H1 (cell line): ENCODE measurements at regions not wholly inside any gene's neighbourhood (a gene's known extent, or its start where the extent isn't known, plus 50 kb on each side); places are given as distances from the start of the nearest gene placed in this dataset.

Source experiments
- CTCF ChIA-PET: fragments of 300-600 bp; sonication (Branson Sonifier 250); formaldehyde crosslinking; loops from one replicate; lab custom pipeline; 2021; ENCODE audit not compliant: partially characterized antibody; lab: Charles Lee
- POLR2A ChIA-PET: fragments of 300-600 bp; sonication (Branson Sonifier 250); formaldehyde crosslinking; loops from one replicate; lab custom pipeline; 2021; ENCODE audit warnings: inconsistent platforms; ENCODE audit not compliant: partially characterized antibody; lab: Charles Lee
- DNase-seq, 2 experiments: peaks; one replicate each; pipeline versions ENCODE4 v3.0.0 to v3.0.0-alpha.2; 2010 to 2022; ENCODE audit warnings: low spot score in 2 of 2, low read depth in 1 of 2, mixed read lengths in 1 of 2
- FAIRE-seq: peaks from 2 replicates; lab custom pipeline; 2011; peaks lifted over from hg19 to GRCh38; lab: Jason Lieb, UNC
- H2AFZ ChIP-seq: 2 replicates; pipeline ENCODE4 v1.8.1; 2012; ENCODE audit warnings: low read length, inconsistent platforms
- H2AK5ac ChIP-seq: 2 replicates; pipeline ENCODE4 v1.6.1; 2013; ENCODE audit warnings: low read depth, low read length
- H2BK120ac ChIP-seq: replicated peaks from 2 replicates; pipeline ENCODE3; 2013; ENCODE audit warnings: low read depth, low read length, inconsistent platforms
- H2BK12ac ChIP-seq: 2 replicates; pipeline ENCODE4 v1.6.1; 2013; ENCODE audit warnings: low read depth, low read length
- H2BK15ac ChIP-seq: 2 replicates; pipeline ENCODE4 v1.6.1; 2013; ENCODE audit warnings: low read length
- H2BK20ac ChIP-seq: 2 replicates; pipeline ENCODE4 v1.6.1; 2013; ENCODE audit warnings: low read length
- H2BK5ac ChIP-seq: 2 replicates; pipeline ENCODE4 v1.6.1; 2013; ENCODE audit warnings: low read depth, low read length
- H3K14ac ChIP-seq: 2 replicates; pipeline ENCODE4 v1.6.1; 2013; ENCODE audit warnings: inconsistent platforms; ENCODE audit not compliant: insufficient read length
- H3K18ac ChIP-seq: 2 replicates; pipeline ENCODE4 v1.6.1; 2013; ENCODE audit warnings: low read length; ENCODE audit errors: extremely low read depth
- H3K23ac ChIP-seq: 2 replicates; pipeline ENCODE4 v1.6.1; 2013; ENCODE audit warnings: inconsistent platforms; ENCODE audit not compliant: insufficient read length
- H3K23me2 ChIP-seq: 2 replicates; pipeline ENCODE4 v1.6.1; 2013; ENCODE audit warnings: low read depth, low read length
- H3K27ac ChIP-seq: 2 replicates; pipeline ENCODE4 v1.6.1; 2011; ENCODE audit warnings: low read depth, low read length, inconsistent platforms
- H3K27me3 ChIP-seq, 4 experiments: replicated peaks in 1 of 4; 1 replicate in 1 of 4; 2 replicates in 3 of 4; pipeline versions ENCODE4 v1.6.1 to v1.8.1; 2011 to 2013; ENCODE audit warnings: low read length in 3 of 4, mild to moderate bottlenecking in 3 of 4, inconsistent platforms in 2 of 4, mixed read lengths in 2 of 4, moderate library complexity in 1 of 4; ENCODE audit not compliant: control insufficient read depth in 3 of 4, insufficient read depth in 3 of 4; ENCODE audit errors: extremely low read depth in 1 of 4
- H3K36me3 ChIP-seq, 4 experiments: 2 replicates each; pipeline versions ENCODE4 v1.6.1 to v1.8.1; 2011 to 2013; ENCODE audit warnings: mild to moderate bottlenecking in 4 of 4, low read length in 3 of 4, moderate library complexity in 2 of 4, control low read depth in 1 of 4, inconsistent platforms in 1 of 4; ENCODE audit not compliant: insufficient read depth in 4 of 4, control insufficient read depth in 2 of 4
- H3K4ac ChIP-seq: replicated peaks from 2 replicates; pipeline ENCODE3; 2013; ENCODE audit warnings: low read length, low read depth, mixed read lengths, inconsistent platforms; ENCODE audit not compliant: insufficient read length
- H3K4me1 ChIP-seq, 4 experiments: replicated peaks in 1 of 4; 1 replicate in 1 of 4; 2 replicates in 3 of 4; pipeline versions ENCODE4 v1.6.1 to v1.8.1; 2011 to 2013; ENCODE audit warnings: low read length in 3 of 4, inconsistent platforms in 2 of 4, mixed read lengths in 1 of 4; ENCODE audit not compliant: insufficient read depth in 4 of 4, control insufficient read depth in 3 of 4
- H3K4me2 ChIP-seq, 2 experiments: 2 replicates each; pipeline versions ENCODE4 v1.6.1 to v1.8.1; 2011 to 2013; ENCODE audit warnings: low read depth in 2 of 2, low read length in 2 of 2, control low read depth in 1 of 2, inconsistent platforms in 1 of 2, mild to moderate bottlenecking in 1 of 2; ENCODE audit not compliant: insufficient read depth in 1 of 2
- H3K4me3 ChIP-seq, 4 experiments: fragments of 200-600, 300-600 bp in 1 of 4; sonication (generic), shearing (Covaris generic), sonication (Bioruptor Twin) in 1 of 4; 2 replicates each; pipeline versions ENCODE4 v1.5.1 to v1.8.1; 2011 to 2016; ENCODE audit warnings: low read length in 4 of 4, low read depth in 3 of 4, control low read depth in 2 of 4, inconsistent platforms in 2 of 4, mild to moderate bottlenecking in 2 of 4, mixed read lengths in 1 of 4, moderate library complexity in 1 of 4; ENCODE audit not compliant: insufficient read depth in 2 of 4; ENCODE audit errors: extremely low read depth in 1 of 4
- H3K56ac ChIP-seq: replicated peaks from 2 replicates; pipeline ENCODE3; 2013; ENCODE audit warnings: low read depth, mild to moderate bottlenecking, mixed read lengths, low read length, inconsistent platforms; ENCODE audit not compliant: insufficient read length
- H3K79me1 ChIP-seq: 2 replicates; pipeline ENCODE4 v1.6.1; 2013; ENCODE audit warnings: low read depth, low read length, control low read depth
- H3K79me2 ChIP-seq, 2 experiments: 2 replicates each; pipeline versions ENCODE4 v1.6.1 to v1.8.1; 2012 to 2013; ENCODE audit warnings: low read length in 2 of 2, mild to moderate bottlenecking in 2 of 2, inconsistent platforms in 1 of 2; ENCODE audit not compliant: insufficient read depth in 2 of 2, control insufficient read depth in 1 of 2
- H3K9ac ChIP-seq, 4 experiments: replicated peaks in 1 of 4; 1 replicate in 1 of 4; 2 replicates in 3 of 4; pipeline versions ENCODE4 v1.6.1 to v1.8.1; 2011 to 2013; ENCODE audit warnings: low read depth in 3 of 4, low read length in 3 of 4, control low read depth in 2 of 4, mild to moderate bottlenecking in 2 of 4, moderate library complexity in 2 of 4, inconsistent platforms in 1 of 4; ENCODE audit errors: extremely low read depth in 1 of 4
- H3K9me3 ChIP-seq, 2 experiments: 2 replicates each; pipeline versions ENCODE4 v1.6.1 to v1.8.1; 2012 to 2013; ENCODE audit warnings: mild to moderate bottlenecking in 2 of 2, moderate library complexity in 2 of 2, control low read depth in 1 of 2, inconsistent platforms in 1 of 2, low read depth in 1 of 2, low read length in 1 of 2, mixed read lengths in 1 of 2; ENCODE audit not compliant: insufficient read depth in 2 of 2
- H4K20me1 ChIP-seq, 2 experiments: replicated peaks in 1 of 2; 2 replicates each; pipeline versions ENCODE3 to v1.8.1; 2011 to 2013; ENCODE audit warnings: inconsistent platforms in 2 of 2, low read length in 2 of 2, mild to moderate bottlenecking in 1 of 2; ENCODE audit not compliant: insufficient read depth in 2 of 2, control insufficient read depth in 1 of 2
- H4K5ac ChIP-seq: 2 replicates; pipeline ENCODE4 v1.6.1; 2013; ENCODE audit warnings: low read length, low read depth, mixed read lengths, inconsistent platforms; ENCODE audit not compliant: insufficient read length
- H4K8ac ChIP-seq: 2 replicates; pipeline ENCODE4 v1.8.0; 2013; ENCODE audit warnings: mild to moderate bottlenecking, moderate library complexity, low read length, inconsistent platforms; ENCODE audit not compliant: insufficient read depth; ENCODE audit errors: extremely low read depth
- H4K91ac ChIP-seq: replicated peaks from 2 replicates; pipeline ENCODE3; 2013; ENCODE audit warnings: low read length, mixed read lengths, inconsistent platforms; ENCODE audit not compliant: insufficient read length
- CBX5 ChIP-seq: fragments of 300-800, 300-1000 bp; sonication (generic); IDR thresholded peaks from 2 replicates; pipeline ENCODE4 v1.7.1; 2016; ENCODE audit warnings: antibody characterized with exemption, low read length, low read depth
- CTBP2 ChIP-seq: IDR thresholded peaks from 2 replicates; pipeline ENCODE4 v1.7.0; 2011; ENCODE audit warnings: borderline replicate concordance, mild to moderate bottlenecking, moderate library complexity, mixed read lengths, low read length; ENCODE audit not compliant: insufficient read depth, insufficient read length
- CTCF ChIP-seq, 3 experiments: IDR thresholded peaks; 1 replicate in 2 of 3; 2 replicates in 1 of 3; pipeline versions ENCODE4 v1.5.1 to v1.6.1; 2011; ENCODE audit warnings: low read length in 3 of 3, mild to moderate bottlenecking in 3 of 3, inconsistent platforms in 2 of 3, low read depth in 1 of 3, moderate library complexity in 1 of 3; ENCODE audit not compliant: insufficient read depth in 1 of 3; ENCODE audit errors: control extremely low read depth in 1 of 3
- JUN ChIP-seq: IDR thresholded peaks from 2 replicates; pipeline ENCODE4 v1.6.1; 2011; ENCODE audit warnings: low read depth, mild to moderate bottlenecking, improper control_type of control experiment, low read length
- KDM5A ChIP-seq: fragments of 200-600 bp; IDR thresholded peaks from 2 replicates; pipeline ENCODE4 v1.7.1; 2012; ENCODE audit warnings: mild to moderate bottlenecking, low read length, inconsistent platforms, mixed read lengths
- NANOG ChIP-seq: IDR thresholded peaks from 2 replicates; pipeline ENCODE4 v1.6.1; 2011; ENCODE audit warnings: low read length, low read depth, mild to moderate bottlenecking, inconsistent platforms; ENCODE audit not compliant: insufficient read depth, poor library complexity, severe bottlenecking
- RAD21 ChIP-seq, 2 experiments: IDR thresholded peaks in 1 of 2; conservative IDR thresholded peaks in 1 of 2; 2 replicates each; pipeline ENCODE4 v1.6.1; 2011; ENCODE audit warnings: low read depth in 2 of 2, low read length in 2 of 2, improper control_type of control experiment in 1 of 2, inconsistent platforms in 1 of 2, mild to moderate bottlenecking in 1 of 2, moderate library complexity in 1 of 2
- SP1 ChIP-seq: IDR thresholded peaks from 2 replicates; pipeline ENCODE4 v1.6.1; 2011; ENCODE audit warnings: low read depth, low read length
- SP2 ChIP-seq: IDR thresholded peaks from 2 replicates; pipeline ENCODE4 v1.6.1; 2012; ENCODE audit warnings: mild to moderate bottlenecking, low read length, inconsistent platforms
- TBP ChIP-seq: IDR thresholded peaks from 2 replicates; pipeline ENCODE4 v1.6.1; 2011; ENCODE audit warnings: low read depth, low read length, improper control_type of control experiment
- WGBS, 2 experiments: shearing (Covaris generic) in 1 of 2; methylation state at CpG; one replicate each; pipeline versions ENCODE4 v1.1.6 to v1.1.7; 2013 to 2015; ENCODE audit warnings: low lambda C conversion rate in 2 of 2, mixed read lengths in 2 of 2, inconsistent platforms in 1 of 2, low coverage in 1 of 2, missing lambda C conversion rate in 1 of 2; ENCODE audit not compliant: insufficient replicate concordance in 2 of 2, insufficient coverage in 1 of 2, insufficient read length in 1 of 2; ENCODE audit errors: extremely low coverage in 1 of 2, missing lambda C conversion rate in 1 of 2; 5-methylcytosine and 5-hydroxymethylcytosine counted together

GRCh38 chr6:167650730-167651317, 175.9 kb upstream of the AFDN start:
- Histone ChIP-seq H2BK12ac (peak overlapping the region; percentile 97), H2BK15ac (no peak overlapping the region), H2BK5ac (no peak overlapping the region), H3K14ac (no peak overlapping the region), H3K4me2 (no peak overlapping the region), H3K4me3 (no peak overlapping the region), H3K18ac (no peak overlapping the region), H3K4me1 (peaks cover 0 to 16% (median 8%) of the 10 kb centered on the region in 4 experiments; a peak in 4 of 7 replicates), H4K8ac (peak overlapping the region; percentile 76; the same call in 1 of the 2 replicates), H2AFZ (no peak overlapping the region), H3K79me2 (no peaks in the 10 kb centered on the region), H3K56ac (no peak overlapping the region), H4K20me1 (peaks cover 0 to 14% of the 10 kb centered on the region in 2 experiments), H3K27me3 (no peaks in the 10 kb centered on the region; a peak in 1 of 7 replicates), H3K36me3 (peaks cover 0 to 4% (median 0%) of the 10 kb centered on the region in 4 experiments; a peak in 1 of 8 replicates), H3K79me1 (no peaks in the 10 kb centered on the region), H3K27ac (no peak overlapping the region), H3K4ac (no peak overlapping the region), H4K5ac (no peak overlapping the region), H3K9me3 (no peaks in the 10 kb centered on the region; a peak in 1 of 4 replicates), H3K23me2 (peaks cover 20% of the 10 kb centered on the region; the same call in 1 of the 2 replicates), H2BK20ac (no peak overlapping the region), H3K23ac (peak overlapping the region; percentile 95), H4K91ac (no peak overlapping the region), H2BK120ac (no peak overlapping the region), H2AK5ac (no peak overlapping the region; the same call in 1 of the 2 replicates), H3K9ac (no peak overlapping the region)
- WGBS, 2 experiments: 81% methylated on average over 12 of the region's 12 CpGs; no CpG with 5 or more reads in 1 of the 2 experiments
- ChIA-PET CTCF (interaction anchor here (1.0 kb wide), 1 partner anchor 144 kb away, joined by 3 read pairs; no protein-coding TSS in a partner anchor), POLR2A (no interaction called here)
- no peak for FAIRE-seq
- DNase-seq: no peak
- no peak for TF ChIP-seq TBP
- TF ChIP-seq RAD21 (IDR thresholded peaks at IDR 0.05 in 1 of 2, conservative IDR thresholded peaks at IDR 0.05 in 1 of 2; ENCODE audit: low read depth in 2 of 2, low read length in 2 of 2): peak; percentile 16 to 18; a peak in 2 of 4 replicates
- no peak for TF ChIP-seq CTBP2
- peak in 1 of 3 experiments; percentile 16; a peak in 1 of 4 replicates for TF ChIP-seq CTCF (IDR thresholded peaks at IDR 0.05; ENCODE audit: control extremely low read depth in 1 of 3, insufficient read depth in 1 of 3, low read depth in 1 of 3, low read length in 3 of 3)
- TF ChIP-seq SP2: no peak
- no peak for TF ChIP-seq KDM5A
- no peak for TF ChIP-seq JUN
- TF ChIP-seq SP1: no peak
- TF ChIP-seq NANOG: no peak
- TF ChIP-seq CBX5: no peak
